Nucleus accumbens (tissue), 56 donors: ENCODE measurements at regions not wholly inside any gene's neighbourhood (a gene's known extent, or its start where the extent isn't known, plus 50 kb on each side); places are given as distances from the start of the nearest gene placed in this dataset.
A peak's percentile ranks its signal among the peaks of the same experiment; 100 is the strongest.

ENCODE experiments used
- DNase-seq, 56 donors: peaks; one replicate each; lab custom pipeline; 2025; lab: John Stamatoyannopoulos, UW

DNA sequence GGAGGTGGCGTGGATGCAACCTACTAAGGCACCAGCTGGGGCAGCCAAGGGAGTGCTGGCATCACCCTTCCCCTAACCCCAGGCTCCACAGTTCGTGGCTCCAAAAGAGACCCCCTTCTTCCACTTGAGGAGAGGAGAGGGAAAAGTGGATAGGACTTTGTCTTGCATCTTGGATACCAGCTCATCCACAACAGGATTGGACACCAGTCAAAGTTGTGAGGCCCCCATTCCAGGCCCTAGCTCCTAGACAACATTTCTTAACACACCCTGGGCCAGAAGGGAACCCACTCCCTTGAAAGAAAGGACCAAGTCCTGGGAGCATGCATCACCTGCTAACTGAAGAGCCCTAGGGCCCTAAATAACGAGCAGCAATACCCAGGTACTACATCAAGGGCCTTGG, 372.6 kb upstream of the PLXNA2 start:
- DNase-seq, result no peak

DNA sequence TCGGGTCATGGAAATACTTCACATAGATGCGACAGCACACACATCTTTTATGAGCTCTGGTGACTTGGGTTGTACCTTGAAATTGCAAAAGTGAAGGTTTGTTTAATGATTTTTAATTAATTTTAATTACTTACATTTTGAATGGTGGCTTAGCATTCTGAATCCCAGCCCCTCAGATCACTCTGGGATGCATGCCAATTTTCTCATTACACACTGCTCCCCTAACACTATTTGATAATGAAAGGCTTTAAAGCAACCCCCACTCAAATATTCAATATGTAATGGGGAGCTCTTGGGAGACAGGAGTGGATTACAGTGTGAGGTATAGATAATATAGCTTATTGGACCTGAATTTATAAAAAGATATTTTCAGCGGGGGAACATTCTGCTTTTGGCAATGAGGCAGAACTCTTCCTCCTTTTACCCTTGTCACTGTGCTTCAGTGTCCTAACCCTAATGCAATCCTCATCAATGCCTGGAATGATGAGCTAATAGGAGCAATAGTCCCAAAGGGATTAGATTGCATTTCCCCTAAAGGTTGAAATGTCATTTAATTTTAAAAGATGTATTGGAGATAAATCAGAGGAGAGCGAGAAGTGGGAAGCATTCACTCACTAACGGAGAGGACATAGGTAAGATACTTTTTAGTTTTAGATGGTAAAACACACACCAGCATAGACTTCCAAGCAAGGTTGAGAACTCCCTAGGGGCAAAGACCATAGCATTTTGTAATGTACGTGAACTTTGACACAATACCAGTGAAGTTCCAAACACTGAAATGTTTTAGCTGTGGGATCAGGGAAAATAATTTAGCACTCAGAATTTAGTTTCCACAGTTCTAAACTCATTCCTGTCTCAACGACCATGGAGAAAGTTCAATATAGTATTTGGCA, 384.1 kb upstream of the PLXNA2 start:
- no peak for DNase-seq

DNA sequence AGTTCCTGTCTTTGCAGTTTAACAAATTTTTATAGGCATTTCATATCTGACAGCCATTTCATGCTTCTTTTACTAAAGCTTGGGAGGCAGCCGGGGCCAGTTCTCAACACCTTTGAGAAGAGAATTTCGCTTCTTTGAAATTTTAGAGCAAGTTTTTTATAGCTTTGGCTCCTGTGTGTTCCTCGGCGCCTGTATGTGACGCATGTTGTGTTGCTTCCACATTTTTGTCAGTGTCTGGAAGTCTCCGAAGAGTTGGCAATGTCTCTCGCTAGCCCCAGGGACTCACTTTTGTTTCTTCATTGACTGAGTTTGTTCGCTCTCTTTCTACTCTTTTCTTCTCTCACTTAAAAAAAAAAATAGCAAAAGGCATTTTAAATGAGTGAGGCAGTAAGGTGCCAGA, 386.9 kb upstream of the PLXNA2 start:
- DNase-seq, result no peak

DNA sequence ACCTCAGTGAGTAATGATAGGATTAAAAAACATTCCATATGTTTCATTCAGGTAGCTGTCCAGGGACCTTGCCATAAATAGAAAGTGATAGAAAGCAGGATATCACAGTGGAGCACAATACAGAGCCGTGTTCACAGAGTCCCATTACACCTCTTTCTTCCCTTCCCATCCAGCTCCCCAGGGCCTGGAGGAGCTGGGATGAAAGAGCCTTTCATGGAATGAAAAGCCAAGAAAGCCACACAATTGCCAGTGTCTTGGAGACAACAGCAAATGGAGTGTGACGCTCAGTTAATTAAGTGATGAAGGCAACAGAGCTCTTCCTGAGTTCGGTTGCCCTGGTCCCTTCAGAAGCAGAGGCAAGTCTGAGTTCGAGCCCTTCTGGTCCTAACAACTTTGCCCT, 387.3 kb upstream of the PLXNA2 start:
- no peak for DNase-seq

DNA sequence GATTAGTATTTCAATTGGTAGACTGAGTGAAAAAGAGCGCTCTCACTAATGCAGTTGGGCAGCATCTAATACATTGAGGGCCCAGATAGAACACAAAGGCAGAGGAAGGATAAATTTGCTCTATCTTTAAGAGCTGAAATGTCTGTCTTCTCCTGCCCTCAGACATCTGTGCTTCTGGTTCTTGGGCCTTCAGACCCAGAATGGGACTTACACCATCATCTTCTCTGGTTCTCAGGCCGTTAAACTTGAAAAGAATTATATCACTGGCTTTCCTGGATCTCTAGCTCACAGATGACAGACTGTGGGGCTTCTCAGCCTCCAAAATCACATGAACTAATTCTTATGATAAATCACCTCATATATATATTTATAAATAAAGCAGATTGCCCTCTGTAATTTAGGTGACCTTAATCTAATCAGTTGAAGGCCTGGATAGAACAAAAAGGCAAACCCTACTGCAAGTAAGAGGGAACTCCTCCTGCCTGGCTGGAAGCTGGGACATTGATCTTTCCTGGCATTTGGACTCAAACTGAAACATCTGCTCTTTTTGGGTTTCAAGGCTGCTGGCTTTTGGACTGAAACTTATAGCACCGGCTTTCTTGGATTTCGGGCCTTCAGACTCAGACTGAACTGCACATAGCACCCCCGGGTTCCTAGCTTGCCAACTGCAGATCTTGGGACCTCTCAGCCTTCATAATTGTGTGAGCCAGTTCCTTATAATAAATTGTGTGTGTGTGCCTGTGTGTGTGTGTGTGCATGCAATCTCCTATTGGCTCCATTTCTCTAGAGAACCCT, 390.4 kb upstream of the PLXNA2 start:
- DNase-seq, result no peak

DNA sequence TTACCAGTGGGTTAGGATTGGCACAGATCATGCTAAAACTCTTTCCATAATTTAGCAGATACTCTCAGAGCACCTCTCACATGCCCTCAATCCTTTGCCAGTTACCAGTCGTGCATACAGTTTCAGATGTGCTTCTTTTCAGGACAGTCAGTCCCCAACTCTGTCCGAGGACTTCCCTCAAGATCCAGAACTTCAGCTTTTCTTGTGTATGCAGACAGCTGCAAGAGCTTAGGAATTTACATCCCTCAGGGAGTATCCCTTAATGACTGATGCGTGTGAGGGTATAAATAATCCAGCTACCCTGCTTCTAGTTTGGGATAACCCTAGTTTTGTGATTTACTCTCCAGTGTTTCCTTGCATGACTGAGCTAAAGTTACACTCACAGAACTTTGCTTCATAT, 393.0 kb upstream of the PLXNA2 start:
- no peak for DNase-seq

DNA sequence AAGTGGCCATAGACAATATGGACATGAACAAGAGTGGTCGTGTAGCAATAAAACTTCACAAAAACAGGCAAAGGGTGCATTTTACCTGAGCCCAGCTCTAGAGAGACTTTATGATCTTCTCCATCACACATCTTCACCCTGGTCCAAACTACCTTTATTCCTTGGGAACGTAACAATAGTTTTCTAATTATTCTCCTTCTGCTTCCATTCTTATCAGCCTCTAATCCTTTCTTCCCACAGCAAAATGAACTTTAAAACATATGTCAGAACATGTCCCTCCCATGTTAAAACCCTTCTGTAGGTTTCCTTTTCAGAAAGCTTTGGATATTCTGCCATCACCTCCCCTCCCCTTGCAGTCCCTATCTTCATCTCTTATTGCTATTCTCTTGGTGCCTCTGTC, 395.2 kb upstream of the PLXNA2 start:
- DNase-seq, result no peak

DNA sequence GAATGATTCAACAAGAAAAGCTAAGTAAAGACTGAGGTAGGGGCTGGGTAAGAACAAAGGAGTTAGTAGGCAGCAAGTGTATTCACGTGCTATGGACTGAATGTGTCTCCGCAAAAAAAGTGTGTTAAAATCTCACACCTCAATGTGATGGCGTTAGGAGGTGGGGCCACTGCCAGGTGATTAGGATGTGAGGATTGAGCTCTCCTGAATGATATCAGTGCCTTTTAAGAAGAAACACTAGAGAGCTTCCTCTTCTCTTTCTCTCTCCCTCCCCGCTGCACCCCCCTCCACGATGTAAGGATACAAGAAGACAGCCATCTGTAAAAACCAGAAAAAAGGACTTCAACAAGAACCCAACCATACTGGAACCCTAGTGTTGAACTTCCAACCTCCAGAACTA, 396.1 kb upstream of the PLXNA2 start:
- no peak for DNase-seq

DNA sequence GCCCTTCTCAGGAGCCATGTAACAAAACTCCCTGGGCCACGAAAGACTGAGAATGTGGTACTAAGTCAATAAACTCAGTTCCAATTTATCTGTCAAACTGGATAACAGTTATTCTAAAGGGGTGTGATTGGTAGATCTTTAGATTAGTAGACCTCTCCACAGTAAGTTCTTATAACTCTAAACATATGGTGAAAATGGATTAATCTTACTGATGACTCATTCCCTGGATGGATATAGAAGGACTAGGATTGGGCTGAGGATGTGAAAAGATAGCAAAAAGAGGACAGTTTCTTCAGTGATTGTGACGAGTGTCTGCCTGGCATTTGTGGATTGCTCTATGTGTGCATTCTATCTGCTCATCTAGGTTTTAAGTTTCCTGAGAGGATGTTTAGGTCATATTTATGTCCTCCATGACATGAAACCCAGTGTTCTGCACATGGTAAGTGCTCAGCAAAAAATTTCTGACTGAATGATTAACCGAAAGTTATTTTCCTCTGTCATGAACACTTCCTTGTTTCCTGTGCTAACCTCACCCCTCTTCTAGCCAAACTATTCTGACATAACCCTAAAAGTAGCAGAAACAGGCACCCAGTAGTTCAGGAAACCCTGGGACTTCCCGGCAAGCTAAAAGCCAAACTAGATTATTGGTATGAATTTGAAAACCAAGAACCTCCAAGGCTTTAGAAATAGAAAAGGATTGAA, 397.5 kb upstream of the PLXNA2 start:
- no peak for DNase-seq

DNA sequence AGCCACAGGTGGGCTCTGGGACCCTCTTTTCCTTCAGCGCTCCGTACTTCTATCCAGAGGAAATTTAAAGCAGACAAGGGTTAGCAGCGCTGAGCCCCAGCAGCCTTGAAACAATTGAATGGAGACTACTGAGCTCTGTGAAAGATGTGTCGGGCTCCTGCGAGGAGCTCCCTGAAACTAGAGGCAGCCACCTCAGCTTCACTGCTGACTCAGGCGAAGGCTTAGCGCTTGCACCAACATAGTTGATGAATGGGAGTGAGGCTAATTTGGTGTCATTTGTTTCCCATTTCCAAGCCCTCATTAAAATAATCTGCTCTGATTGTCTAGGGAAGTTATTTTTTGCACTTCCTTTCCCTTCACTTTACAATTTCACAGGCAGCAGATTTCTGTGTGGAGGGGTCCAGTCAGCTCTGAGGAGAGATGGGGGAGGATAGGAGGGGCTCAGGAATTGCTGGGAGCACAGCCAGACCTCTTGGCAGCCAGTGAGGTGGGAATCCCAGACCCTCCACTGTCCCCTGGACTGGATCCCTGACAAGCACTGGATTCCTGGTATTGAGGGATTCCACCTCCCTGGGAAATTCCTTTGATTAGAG, 398.9 kb upstream of the PLXNA2 start:
- no peak for DNase-seq

DNA sequence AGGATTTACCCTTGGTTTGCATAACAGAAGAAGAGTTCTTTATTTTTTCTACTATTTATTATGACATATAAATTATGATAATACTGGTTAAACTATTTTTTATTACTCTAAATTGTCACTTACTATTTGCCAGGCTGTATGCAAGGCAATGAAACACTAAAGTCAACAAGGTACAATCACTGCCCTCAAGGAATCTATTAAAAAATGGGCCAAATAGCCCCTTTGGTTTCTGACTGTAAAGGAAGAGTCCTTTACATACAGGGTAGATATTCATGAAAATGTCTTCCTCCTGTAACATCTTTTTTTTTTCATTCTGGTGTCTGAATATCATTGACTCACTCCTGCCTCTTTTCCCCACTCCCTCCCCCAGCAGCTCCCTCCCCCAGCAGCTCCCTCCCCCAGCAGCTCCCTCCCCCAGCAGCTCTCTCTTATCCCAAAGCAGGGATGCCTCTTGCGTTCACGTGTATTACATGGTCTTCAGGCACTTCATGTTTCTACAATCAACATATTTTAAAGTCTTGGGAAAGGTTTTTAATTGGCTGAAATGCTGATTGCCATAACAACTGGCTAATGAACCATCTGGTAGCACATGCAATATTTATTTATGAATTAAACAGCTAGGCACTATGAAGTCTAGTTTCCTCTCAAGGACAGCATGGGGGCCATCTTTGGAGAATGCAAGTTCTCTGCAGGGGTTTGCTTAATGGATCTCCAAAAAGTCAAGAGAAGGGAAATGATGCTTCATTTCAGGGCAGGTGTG, 400.4 kb upstream of the PLXNA2 start:
- no peak for DNase-seq

DNA sequence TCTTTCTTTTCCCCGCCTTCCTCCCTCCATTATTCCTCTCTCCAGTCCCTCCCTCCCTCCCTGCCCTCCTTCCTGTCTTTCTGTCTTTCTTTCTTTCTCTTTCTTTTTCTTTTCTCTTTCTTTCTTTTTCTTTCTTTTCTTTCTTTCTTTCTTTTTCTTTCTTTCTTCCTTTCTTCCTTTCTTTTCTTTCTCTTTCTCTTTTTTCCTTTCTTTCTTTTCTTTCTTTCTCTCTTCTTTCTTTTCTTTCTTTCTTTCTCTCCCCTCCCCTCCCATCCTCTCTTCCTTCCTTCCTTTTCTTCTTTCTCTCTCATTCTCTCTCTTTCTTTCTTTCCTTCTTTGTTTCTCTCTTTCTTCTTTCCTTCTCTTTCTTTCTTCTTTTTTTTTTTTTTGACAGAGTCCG, 402.2 kb upstream of the PLXNA2 start:
- no peak for DNase-seq

DNA sequence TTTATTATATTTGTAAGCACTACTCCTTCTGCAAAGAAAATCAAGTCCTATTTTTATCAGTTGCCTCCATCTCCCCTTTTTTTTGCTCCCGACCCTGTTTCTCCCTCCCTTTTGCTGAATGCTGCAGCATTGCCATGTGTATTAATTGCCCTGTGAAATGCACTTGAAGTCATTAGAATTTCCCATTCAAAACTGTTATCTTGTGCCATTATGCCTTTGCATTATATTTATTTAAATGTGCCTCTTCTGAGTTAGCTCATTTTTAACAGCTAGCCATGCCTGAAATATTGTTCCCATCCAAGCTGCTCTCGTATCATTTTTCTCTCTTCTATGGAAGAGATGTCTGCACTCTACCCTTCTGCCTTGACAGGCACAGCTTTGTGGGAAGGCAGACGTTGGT, 404.0 kb upstream of the PLXNA2 start:
- DNase-seq, result no peak

DNA sequence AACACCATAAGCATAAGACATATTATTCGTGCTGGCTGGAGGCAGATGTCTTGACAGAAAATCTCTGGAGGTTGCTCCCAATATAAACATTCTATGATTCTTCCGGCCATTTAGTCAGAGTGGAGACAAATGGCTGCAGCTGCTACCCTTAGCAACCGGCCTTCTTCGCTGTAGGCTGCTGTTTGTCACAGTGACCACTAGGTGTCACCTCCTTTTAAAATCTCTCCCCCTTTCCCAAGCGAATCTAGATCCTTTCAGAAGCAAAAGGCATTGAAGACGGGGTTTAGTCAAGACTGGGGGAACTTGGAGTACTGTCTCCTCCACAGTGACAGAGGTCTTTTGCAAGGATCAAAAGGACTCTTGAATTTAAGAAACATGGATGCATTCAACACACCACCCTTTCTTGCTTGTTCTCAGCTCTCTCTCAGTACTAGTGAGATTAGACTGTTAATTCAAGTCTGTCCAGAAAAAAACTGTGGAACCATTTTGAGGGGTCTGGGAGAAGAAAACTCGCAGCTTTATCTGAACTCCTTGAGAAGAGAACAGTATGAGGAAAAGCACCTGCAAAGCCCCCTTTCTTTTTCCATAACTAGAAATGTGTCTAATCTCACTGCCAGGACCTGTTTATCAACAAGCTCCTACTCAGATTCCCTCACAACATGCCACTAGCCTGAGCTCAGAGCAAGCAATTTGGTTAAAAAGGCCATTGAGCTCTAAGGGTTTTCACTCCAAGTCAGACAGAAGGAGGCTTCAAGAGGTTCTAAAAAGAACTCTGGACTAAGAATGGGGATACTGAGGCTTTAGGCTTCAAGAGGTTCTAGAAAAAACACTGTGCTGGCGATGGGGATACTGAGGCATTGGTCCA, 408.3 kb upstream of the PLXNA2 start:
- peak in 40 of 56 donors; percentile 2 to 74 (median 14) for DNase-seq

DNA sequence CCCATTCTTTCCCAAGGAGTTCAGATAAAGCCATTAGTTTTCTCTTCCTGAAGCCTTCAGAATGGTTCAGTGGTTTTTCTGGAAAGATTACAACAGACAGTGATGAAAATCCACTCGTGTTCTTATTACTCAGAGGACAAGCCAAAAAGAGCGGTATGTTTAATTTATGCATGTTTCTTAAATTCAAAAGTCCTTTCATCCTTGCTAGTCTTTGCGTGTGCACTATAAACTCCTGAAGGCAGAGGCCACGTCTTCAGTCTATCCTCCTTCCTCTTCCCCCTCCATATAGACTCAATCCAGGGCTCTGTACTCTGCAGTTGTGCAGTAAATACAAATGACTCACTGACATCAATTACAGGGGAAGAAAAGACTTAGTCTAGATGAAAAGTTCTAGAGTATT, 409.2 kb upstream of the PLXNA2 start:
- DNase-seq, result no peak

DNA sequence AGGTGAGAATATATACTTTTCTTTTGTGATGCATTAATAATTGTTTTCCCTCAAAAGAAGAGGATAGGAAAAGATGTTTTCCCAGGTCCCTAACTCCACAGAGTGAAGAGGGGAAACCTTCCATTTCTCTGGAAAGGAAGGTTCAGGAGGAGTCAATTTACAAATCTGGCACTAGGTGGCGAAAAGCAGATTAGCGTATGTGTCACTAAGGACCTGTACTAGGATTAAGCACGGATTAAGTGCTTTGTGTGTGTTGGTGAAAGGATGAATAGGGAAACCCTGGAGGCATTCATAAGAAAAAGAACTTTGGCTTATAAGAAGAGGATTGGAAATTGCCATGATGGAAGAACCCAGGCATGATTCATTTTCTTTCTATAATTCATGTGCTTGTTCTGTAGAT, 410.1 kb upstream of the PLXNA2 start:
- DNase-seq, result no peak

DNA sequence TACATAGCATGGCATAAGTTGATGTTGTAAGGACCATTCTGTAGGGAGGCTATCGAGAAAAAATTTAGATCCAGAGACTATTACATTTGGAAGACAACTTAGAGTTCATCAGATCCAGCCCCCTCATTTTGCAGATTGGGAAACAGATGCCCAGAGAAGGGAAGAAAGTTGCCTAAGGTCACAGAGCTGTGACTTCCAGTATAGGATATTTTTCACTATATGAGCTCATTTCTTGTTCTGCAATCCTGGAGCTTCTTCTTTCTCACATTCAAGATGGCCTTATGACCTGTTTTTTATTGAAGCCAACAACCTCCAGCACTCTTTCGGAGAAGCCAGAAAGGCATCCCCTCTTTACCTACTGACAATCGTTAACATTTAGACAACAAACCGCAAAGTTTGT, 421.8 kb upstream of the PLXNA2 start:
- DNase-seq, result no peak

DNA sequence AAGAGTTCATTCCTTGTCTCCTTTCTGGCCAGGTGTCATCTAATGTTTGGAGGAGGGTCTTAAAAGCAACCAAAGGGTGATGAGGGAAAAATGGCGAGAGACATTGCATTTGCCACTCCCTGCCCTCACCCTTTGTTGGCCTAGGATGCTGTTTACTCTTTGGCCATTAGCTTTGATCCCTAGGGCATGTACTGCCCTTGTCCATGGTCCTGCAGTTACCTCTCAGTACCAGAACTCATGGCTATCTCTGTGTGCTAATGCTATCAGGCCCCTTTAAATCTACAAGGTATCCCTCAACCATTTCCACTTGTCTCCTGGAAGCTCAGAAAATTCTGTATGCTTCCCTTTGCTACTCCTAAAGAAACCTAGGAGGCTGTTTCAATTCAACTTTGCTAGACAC, 424.8 kb upstream of the PLXNA2 start:
- DNase-seq, result no peak

DNA sequence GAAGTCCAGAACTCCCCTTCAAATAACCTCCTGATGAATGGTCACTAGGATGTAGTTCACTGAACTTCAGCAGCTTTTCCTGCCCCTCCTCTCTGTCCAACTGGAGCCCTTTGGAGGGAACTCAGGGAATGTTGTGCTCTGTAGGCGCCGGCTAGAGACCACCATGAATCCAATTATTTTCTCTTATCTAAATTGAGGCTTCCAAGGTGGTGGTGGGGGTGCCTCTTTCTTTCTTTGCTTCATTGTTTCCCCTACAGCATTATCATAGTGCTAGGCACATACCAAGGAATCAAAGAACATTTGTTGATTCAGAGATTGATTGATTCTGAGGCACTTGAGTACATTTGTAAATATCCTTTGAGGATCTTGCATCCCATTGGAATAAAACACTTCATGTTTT, 426.6 kb upstream of the PLXNA2 start:
- no peak for DNase-seq
